Fibroblast of lung (primary cell): ENCODE measurements at regions not wholly inside any gene's neighbourhood (a gene's known extent, or its start where the extent isn't known, plus 50 kb on each side); places are given as distances from the start of the nearest gene placed in this dataset.

ENCODE experiments used
- EZH2 ChIP-seq: IDR thresholded peaks from 2 replicates; pipeline ENCODE4 v1.5.1; 2012; ENCODE audit warnings: low read length, control low read depth, mild to moderate bottlenecking; ENCODE audit errors: missing control alignments
- TF ChIP-seq, protein P1 (sequence below), 2 donors: IDR thresholded peaks in 1 of 2; conservative IDR thresholded peaks in 1 of 2; 1 replicate in 1 of 2; 2 replicates in 1 of 2; pipeline ENCODE4 v1.5.1; 2011 to 2012; ENCODE audit warnings: low read length in 2 of 2, control low read depth in 1 of 2, inconsistent platforms in 1 of 2, low read depth in 1 of 2, mild to moderate bottlenecking in 1 of 2

DNA sequence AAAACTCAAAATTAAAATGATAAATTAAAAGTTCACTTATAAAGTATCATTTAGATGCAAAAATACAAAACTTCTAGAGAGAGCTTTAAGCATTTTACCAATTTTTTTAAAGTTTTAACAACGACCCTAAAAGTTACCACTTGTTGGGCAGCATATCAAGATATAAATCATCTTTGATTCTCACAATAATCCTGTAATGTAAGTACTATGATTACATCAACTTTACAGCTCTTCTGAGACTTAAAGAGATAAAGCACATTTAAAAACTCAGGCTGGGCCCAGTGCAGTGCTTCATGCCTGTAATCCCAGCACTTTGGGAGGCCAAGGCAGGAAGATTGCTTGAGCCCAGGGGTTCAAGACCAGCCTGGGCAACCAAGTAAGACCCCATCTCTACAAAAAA is 202.7 kb upstream of the GPC6 start:
- no peak for TF ChIP-seq EZH2
- TF ChIP-seq, protein P1, sequence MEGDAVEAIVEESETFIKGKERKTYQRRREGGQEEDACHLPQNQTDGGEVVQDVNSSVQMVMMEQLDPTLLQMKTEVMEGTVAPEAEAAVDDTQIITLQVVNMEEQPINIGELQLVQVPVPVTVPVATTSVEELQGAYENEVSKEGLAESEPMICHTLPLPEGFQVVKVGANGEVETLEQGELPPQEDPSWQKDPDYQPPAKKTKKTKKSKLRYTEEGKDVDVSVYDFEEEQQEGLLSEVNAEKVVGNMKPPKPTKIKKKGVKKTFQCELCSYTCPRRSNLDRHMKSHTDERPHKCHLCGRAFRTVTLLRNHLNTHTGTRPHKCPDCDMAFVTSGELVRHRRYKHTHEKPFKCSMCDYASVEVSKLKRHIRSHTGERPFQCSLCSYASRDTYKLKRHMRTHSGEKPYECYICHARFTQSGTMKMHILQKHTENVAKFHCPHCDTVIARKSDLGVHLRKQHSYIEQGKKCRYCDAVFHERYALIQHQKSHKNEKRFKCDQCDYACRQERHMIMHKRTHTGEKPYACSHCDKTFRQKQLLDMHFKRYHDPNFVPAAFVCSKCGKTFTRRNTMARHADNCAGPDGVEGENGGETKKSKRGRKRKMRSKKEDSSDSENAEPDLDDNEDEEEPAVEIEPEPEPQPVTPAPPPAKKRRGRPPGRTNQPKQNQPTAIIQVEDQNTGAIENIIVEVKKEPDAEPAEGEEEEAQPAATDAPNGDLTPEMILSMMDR (conservative IDR thresholded peaks at IDR 0.05 in 1 of 2, IDR thresholded peaks at IDR 0.05 in 1 of 2; ENCODE audit: low read depth in 1 of 2, low read length in 2 of 2), result no peak
